HL-60 (cell line): ENCODE measurements at regions not wholly inside any gene's neighbourhood (a gene's known extent, or its start where the extent isn't known, plus 50 kb on each side); places are given as distances from the start of the nearest gene placed in this dataset.
"Not testable (repeated sequence)": the region's sequence is repeated elsewhere in the genome, so short reads cannot be mapped to it uniquely, and the experiment has no call there.

Experiments
- GABPA ChIP-seq: IDR thresholded peaks from 2 replicates; pipeline ENCODE4 v1.6.1; 2012; ENCODE audit warnings: low read depth
- POLR2AphosphoS5 ChIP-seq: IDR thresholded peaks from 2 replicates; pipeline ENCODE4 v1.6.1; 2012; ENCODE audit warnings: low read depth
- REST ChIP-seq: IDR thresholded peaks from 2 replicates; pipeline ENCODE4 v1.6.1; 2012; ENCODE audit warnings: low read depth; ENCODE audit not compliant: insufficient replicate concordance
- SPI1 ChIP-seq: IDR thresholded peaks from 2 replicates; pipeline ENCODE4 v1.6.1; 2012; ENCODE audit warnings: low read depth, mild to moderate bottlenecking, borderline replicate concordance
- TF ChIP-seq, protein P1 (sequence below): IDR thresholded peaks from one replicate; pipeline ENCODE4 v1.5.1; 2011; ENCODE audit warnings: low read length, control low read depth, inconsistent platforms; ENCODE audit not compliant: insufficient read depth

DNA sequence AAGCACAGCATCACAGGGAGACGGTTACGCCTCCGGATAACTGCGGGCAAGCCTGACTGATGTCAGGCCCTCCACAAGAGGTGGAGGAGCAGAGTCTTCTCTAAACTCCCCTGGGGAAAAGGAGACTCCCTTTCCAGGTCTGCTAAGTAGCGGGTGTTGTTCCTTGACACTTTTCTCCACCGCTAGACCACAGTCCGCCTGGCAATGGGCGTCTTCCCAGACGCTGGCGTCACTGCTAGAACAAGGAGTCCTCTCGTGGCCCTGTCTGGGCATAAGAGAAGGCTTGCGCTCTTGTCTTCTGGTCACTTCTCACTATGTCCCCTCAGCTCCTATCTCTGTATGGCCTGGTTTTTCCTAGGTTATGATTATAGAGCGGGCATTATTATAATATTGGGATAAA, 808.5 kb upstream of the GRIA3 start:
- TF ChIP-seq GABPA, REST, POLR2AphosphoS5, SPI1: not testable (repeated sequence)
- TF ChIP-seq, protein P1, sequence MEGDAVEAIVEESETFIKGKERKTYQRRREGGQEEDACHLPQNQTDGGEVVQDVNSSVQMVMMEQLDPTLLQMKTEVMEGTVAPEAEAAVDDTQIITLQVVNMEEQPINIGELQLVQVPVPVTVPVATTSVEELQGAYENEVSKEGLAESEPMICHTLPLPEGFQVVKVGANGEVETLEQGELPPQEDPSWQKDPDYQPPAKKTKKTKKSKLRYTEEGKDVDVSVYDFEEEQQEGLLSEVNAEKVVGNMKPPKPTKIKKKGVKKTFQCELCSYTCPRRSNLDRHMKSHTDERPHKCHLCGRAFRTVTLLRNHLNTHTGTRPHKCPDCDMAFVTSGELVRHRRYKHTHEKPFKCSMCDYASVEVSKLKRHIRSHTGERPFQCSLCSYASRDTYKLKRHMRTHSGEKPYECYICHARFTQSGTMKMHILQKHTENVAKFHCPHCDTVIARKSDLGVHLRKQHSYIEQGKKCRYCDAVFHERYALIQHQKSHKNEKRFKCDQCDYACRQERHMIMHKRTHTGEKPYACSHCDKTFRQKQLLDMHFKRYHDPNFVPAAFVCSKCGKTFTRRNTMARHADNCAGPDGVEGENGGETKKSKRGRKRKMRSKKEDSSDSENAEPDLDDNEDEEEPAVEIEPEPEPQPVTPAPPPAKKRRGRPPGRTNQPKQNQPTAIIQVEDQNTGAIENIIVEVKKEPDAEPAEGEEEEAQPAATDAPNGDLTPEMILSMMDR: not testable (repeated sequence)
